ENCODE measurements at regions not wholly inside any gene's neighbourhood (a gene's known extent, or its start where the extent isn't known, plus 50 kb on each side); places are given as distances from the start of the nearest gene placed in this dataset.

DNA sequence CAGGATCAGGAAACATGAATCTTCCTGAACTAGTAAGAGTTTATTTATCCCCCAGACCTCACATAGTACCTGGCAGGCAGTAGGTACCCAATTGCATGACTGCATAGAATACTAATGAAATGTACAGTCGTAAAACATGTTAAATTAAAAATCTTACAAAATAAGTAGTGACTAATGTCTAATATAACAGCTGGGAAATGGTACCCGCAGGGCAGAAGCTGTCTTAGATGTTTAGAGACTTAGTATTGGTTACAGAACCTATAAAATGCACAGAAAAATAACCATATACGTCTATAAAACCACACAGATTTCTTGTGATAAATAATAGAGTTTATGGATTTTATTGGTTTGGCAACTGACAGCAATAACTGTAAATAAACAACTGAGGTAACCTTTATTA is 139.1 kb upstream of the GMDS start:
- no peak for DNase-seq (ENCODE audit: low read depth in 2 of 3, low spot score in 2 of 3)

DNA sequence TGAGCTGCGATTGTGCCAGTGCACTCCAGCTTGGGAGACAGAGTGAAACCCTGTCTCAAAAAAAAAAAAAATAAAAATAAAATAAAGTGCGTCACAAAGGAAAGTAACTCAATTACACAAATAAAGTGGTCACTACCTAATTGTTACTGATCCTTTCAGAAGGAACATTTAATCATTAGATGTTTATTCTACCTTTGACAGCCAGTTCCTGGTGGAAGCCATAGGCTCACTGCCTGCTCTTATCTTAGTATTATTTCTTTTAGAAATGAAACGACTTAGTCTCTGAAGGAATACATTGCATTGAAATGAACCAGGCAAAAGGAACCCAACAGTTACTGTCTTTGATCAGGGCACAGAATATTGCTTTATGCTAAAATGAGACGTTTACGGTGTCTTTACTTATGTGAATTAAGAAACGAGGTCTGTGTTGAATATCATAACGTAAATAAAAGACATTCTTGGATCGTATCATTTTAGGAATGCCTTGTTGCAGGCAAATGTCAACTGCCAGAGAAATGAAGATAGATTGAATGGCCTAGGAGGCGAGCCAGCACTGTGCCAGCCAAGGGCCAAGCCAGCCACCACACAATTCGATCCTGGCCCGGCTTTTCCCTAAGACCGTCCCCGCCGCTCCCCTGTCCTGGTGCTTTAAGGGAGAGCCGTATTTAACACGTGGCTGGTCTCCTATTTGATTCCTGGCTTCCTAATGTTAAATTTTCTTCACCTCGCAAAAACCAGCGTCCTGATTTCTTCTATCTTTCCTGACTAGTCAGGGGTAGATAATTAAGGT is 136.7 kb upstream of the GMDS start:
- DNase-seq (ENCODE audit: low read depth in 2 of 3, low spot score in 2 of 3) = no peak

DNA sequence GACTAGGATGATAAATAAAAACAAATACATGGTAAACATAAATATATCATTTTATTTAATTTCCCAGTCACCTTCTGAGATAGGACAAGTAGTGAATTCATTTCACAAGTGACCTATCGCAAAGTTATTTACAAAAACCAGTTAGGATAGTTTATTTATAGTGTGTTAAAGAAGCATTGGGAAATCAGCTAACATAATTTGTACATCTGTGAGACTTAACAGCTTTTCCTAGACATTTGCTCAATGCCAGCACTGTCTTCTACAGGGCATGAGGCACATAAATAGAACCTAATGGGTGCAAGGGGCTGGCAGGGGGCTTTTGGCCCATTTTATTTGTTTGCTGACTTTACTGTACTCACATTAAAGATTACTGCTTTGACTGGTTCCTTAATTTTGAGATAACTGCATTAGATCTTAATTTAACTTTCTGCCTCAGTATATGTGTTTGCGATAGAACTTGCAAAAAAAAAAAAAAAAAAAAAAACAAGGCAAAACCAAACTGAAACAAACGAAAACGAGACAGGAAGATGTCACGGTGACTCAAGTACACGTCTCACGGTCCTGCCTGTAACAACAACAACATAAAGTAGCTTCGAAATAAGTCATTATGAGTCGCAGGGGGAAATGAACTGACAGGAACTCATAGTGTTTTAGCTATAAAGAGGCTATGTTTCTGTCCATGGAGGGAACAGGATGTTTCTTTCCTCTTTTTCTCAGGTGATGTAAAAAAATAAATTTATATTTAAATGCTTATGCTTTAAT is 133.7 kb upstream of the GMDS start:
- DNase-seq (ENCODE audit: low read depth in 2 of 3, low spot score in 2 of 3) = no peak

DNA sequence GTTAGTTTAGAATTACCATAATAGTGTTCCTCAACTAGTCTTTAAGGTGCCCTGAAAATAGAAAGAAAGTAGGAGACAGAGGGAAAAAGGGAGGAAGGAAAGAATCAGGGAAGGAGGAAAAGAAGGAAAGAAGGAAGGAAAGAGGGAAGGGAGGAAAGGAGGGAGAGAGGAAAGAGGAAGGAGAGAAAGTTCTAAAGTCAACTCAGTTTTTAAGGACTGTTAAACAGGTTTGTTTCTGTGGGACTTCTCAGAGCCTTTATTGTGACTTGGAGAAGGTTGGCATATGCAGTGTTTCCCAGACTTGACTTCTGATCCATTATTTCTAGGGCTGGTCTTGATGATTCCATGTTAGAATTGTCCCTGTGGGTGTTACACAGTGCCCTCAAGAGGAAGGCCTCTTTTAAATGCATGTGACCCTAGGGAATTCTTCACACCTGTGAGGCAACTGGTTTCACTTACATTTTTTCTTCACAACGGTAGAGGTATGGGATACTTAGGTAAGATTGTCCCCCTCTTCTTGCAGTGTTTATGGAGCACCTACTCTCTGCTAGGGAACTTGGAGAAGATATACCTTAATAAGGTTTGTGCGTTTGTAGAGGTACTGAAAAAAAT is 132.7 kb upstream of the GMDS start:
- DNase-seq (ENCODE audit: low read depth in 2 of 3, low spot score in 2 of 3) = no peak

DNA sequence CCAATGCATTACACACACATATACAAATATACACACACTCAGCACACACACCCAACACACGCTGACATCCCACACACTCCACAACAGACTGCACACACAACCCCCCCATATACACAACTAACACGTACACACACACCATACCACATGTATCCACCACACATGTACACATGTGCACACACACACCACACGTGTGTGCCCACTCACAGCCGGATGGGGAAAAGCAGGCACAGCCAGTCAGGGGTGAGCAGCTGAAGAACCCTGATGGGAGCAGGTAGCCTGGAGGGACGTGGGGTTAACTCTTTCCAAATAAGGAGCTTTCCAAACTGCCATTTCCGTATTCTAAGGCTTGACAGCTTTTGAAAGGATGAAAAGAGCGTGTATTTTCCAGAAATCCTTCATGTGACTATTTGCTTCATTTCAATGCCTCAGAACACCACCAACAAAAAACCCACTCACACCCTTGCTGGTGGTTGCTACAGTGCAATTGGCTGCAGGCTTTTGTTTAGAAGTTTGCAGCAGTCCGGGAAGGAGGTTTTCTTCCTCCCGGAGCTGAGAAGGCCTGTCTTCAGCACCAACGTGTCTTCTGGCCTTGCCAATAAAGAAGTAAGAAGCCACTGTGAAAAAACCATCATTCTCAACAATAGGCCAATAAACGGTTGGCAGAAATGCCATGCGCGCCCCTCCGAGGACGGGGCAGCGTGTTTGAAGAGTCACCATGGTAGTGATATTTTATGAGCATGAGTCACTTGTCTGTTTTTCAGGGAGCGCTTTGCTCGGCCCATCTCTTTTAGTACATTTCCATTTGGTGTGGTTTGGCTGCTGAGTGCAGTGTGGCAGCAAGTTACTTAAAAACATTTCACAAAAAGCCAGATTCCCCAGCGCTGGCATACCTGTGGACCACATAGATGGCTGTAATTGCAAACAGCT is 131.3 kb upstream of the GMDS start:
- DNase-seq (ENCODE audit: low read depth in 2 of 3, low spot score in 2 of 3) = no peak

- no peak for DNase-seq (ENCODE audit: low read depth in 2 of 3, low spot score in 2 of 3)
These were observed 130.0 kb upstream of the GMDS start for GRCh38 chr6:2375443-2375842.

- no peak for DNase-seq (ENCODE audit: low read depth in 2 of 3, low spot score in 2 of 3)
These were observed 124.2 kb upstream of the GMDS start for GRCh38 chr6:2369606-2370005.

DNA sequence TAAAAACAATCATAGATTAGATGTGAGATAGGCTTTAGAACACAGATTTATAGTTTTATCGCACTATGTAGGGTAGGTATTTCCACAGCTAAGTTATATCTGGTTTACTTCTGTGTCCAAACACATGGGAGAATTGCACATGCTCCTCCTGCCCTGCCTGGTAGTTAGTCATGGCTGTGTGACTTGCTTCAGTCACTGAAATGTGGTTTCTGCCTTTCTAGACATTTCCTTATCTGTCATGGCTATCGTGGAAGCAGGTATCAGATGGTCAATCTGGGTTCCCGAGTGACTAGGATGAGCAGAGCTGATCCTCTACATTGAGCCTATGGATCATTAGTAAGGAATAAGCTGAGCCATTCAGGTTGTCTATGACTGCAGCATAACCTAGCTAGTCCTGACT is 117.8 kb upstream of the GMDS start:
- no peak for DNase-seq (ENCODE audit: low read depth in 2 of 3, low spot score in 2 of 3)

- no peak for DNase-seq (ENCODE audit: low read depth in 2 of 3, low spot score in 2 of 3)
These were observed 115.8 kb upstream of the GMDS start for GRCh38 chr6:2361195-2361594.

GRCh38 chr6:2360716-2361115 is 115.3 kb upstream of the GMDS start:
- no peak for DNase-seq (ENCODE audit: low read depth in 2 of 3, low spot score in 2 of 3)

DNA sequence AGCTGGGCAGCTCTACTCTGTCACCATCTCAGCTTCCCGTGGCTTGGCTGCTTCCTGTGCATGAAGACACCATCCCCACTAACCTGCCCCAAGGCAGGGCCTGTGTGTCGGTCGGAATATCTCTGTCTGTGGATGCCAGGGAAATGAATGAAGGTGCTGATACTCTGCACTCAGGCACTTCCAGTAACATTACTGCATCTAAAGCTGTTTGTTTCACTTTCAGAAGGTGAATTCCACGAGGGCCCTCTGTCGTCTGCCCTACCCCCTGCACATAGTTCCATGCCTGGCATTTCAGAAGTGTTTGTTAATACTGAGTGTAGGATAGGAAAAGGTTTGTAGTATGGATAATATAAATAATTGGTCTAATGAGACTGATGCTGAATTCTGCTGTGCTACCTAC is 114.7 kb upstream of the GMDS start:
- no peak for DNase-seq (ENCODE audit: low read depth in 2 of 3, low spot score in 2 of 3)

- DNase-seq (ENCODE audit: low read depth in 2 of 3, low spot score in 2 of 3) = no peak
These were observed 109.7 kb upstream of the GMDS start for GRCh38 chr6:2355150-2355549.

DNA sequence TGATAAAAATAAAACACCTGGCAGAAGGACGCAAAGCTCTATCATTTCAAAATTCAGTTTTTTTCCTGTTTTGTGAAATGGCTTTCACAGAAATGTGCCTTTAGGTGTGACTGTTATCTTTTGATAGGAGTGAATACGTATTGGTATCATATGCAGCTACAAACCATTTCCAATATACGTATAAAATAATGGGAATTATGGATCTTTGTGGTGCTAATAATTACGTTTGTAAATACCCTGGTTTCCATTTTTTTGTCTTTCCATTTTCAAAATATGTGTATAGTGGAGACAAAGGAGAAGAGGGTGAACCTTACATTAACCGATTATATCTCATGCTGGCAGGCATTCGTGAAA is 108.7 kb upstream of the GMDS start:
- no peak for DNase-seq (ENCODE audit: low read depth in 2 of 3, low spot score in 2 of 3)

DNA sequence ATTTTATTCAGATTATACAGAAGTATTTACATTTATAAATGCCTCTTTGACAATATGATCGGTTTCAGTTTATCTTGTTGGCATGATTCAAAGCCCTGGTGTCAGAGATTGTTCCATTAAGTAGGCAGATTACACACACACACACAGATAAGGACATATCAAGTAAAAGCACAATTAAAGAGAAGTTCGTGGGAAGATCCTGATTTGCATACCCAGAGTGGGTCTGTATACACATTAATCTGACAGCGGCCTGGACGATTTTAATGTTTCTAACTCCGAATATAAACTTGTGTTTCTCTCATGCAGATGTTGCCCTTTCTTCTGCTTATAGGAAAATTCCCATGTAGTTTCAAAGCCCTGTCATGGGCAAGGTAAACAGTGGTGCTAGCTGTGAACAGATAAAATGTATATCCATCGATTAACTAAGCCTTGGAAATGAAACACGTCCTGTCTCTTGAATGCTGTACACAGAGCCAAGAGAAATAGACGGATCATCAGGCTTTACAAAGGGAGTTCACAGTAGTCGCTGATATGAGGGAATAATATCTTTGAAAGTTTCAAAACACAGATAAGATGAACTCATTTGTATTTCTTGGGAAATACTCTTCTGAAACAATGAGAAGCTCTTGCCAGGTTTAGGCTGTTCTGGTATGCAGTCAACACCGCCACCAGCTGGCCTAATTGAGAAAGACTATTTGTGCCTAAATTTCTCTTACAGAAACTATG is 108.2 kb upstream of the GMDS start:
- DNase-seq (ENCODE audit: low read depth in 2 of 3, low spot score in 2 of 3) = peak in 2 of 3 experiments; percentile 7 to 35

DNA sequence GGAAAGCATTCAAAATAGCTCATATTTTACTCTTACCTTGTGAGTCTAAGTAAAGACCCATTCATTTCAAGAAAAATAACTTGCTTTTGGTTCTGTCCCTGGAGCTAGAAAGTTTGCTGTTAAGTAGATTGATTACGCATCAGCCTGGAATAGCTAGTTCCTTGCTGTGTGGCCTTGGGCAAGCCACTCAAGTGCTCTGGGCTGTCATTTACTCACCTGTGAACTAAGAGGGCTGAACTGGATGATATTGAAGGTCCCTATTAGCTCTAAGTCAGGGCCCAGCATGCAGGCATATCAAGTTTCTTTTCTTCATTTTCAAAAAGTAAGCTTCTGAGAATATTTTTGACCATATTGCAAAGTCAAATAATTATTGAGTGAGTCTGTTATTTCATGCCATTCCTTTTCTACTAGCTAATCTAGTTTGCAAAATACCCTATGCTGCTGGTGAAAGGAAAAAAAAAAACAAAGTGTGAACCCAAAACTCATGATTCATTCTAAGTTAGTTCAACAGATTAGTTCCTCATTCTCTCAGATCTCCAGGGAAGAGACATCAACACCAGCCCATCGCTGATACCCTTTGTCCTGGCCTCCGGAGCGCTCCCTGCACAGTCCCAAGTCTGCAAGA is 106.5 kb upstream of the GMDS start:
- no peak for DNase-seq (ENCODE audit: low read depth in 2 of 3, low spot score in 2 of 3)

GRCh38 chr6:2351090-2351489 is 105.7 kb upstream of the GMDS start:
- DNase-seq (ENCODE audit: low read depth in 2 of 3, low spot score in 2 of 3) = no peak

GRCh38 chr6:2346078-2346477 is 100.7 kb upstream of the GMDS start:
- DNase-seq (ENCODE audit: low read depth in 2 of 3, low spot score in 2 of 3) = no peak

DNA sequence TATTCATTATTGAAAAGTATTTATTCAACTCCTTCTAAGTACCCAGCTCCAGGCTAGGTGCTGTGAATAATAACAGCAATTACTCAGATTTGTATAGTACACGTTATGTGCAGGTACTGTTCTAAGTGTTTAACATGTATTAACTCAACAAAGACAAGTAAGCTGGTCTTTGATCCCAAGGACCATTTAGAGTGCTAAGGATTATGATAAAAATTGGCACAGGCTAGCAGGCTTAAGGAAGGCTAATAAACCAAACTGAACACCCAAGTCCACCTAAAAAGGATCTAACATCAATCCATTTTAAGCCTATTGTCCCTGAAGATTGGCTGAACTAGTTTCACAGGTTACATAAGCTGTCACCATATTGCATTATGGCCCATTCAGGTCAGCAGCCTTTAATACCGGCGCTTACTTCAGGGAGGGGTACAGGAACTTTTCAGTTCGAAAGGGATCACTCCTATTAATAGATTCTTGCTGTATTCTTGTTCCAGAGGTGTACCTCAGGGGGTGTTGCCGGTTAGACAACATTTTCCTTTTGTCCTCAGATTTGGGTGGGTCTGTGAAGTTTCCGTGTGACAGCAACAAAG is 99.0 kb upstream of the GMDS start:
- DNase-seq (ENCODE audit: low read depth in 2 of 3, low spot score in 2 of 3) = no peak

- no peak for DNase-seq (ENCODE audit: low read depth in 2 of 3, low spot score in 2 of 3)
These were observed 82.2 kb upstream of the GMDS start for GRCh38 chr6:2327591-2327990.

Measured in activated CD8-positive, alpha-beta memory T cell treated with anti-CD3 and anti-CD28 coated beads for 48 hours (primary cell).